Activated CD4-positive, alpha-beta T cell treated with anti-CD3 and anti-CD28 coated beads for 4 hours (primary cell): ENCODE measurements at regions not wholly inside any gene's neighbourhood (a gene's known extent, or its start where the extent isn't known, plus 50 kb on each side); places are given as distances from the start of the nearest gene placed in this dataset.
"Not testable (repeated sequence)": the region's sequence is repeated elsewhere in the genome, so short reads cannot be mapped to it uniquely, and the experiment has no call there.

Source experiments
- DNase-seq, 2 donors: peaks; one replicate each; pipeline ENCODE4 v3.0.0-alpha.2; 2020

GRCh38 chr1:229141271-229141670, 129.6 kb upstream of the RAB4A start:
- no peak for DNase-seq

DNA sequence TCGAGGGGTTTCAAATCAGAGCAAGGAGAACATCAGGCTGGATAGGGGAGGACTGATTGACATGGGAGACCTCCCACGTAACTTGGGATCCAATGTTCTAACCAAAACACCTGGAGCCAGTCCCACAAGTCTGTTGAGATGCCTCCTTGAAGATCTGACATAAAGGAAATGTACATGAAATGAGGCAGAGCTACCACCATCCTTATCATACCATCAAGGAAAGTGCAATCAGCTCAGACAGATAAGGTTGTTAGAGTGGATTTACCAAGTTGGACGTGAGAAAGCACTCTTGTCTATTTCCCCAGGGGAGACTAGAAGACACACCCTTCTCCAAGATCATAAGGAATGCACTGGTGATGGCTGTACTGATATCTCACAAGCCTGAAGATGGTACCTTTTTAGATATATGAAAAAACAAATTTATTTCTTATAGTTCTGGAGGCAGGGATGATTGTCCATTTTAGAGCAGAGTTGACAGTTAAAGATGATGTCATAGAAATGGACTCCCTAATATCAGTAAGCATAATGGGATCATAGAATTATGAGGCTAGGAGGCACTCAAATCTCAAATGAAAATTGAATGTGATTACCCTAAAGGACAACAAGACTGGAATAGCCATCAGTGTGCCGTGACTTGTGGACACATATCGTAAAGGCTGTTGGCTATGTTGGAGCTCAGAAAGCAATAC, 129.1 kb upstream of the RAB4A start:
- DNase-seq = no peak

- no peak for DNase-seq
These were observed 128.4 kb upstream of the RAB4A start for GRCh38 chr1:229142471-229142870.

DNA sequence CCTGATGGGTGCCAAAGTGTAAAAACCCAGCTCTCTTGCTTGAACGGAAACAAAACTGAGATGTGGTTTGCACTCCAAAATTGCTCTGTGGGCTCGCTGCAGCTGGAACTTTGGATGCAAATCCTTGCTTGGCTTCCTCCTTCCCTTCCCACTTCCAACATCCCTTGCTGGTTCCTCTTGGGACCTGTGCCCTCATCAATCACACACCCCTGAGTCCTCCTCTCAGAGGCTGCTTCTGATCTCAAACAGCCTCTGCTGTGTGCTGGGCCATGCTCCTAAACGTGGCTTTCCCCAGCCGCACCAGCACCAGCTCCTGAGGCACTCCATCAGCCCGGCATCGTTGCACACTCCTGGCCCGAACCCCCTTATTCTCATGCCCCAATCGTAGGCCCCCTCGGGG, 124.3 kb upstream of the RAB4A start:
- no peak for DNase-seq

DNA sequence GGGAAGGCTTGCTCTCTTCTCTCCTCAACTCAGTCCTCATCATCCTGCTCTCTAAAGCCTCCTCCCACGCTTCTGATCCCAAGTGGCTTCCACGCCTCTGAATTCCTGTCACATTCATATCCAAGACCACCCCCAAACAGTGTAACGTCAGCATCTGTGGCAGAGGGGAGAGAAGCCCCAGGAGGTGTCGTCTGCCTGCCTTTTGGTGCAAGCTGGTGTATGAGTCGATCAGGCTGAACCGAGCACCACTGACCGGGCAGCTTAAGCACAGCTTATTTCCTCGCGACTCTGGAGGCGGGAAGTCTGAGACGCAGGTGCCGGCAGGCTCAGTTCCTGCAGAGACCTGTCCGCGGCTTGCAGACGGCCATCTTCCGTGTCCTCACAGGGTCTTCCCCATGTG, 123.8 kb upstream of the RAB4A start:
- no peak for DNase-seq

- DNase-seq = no peak
These were observed 122.8 kb upstream of the RAB4A start for GRCh38 chr1:229148041-229148671.

GRCh38 chr1:229148743-229149142, 122.2 kb upstream of the RAB4A start:
- DNase-seq = no peak

GRCh38 chr1:229149435-229149834, 121.5 kb upstream of the RAB4A start:
- DNase-seq = no peak

- DNase-seq = no peak
These were observed 120.4 kb upstream of the RAB4A start for GRCh38 chr1:229150518-229150917.

DNA sequence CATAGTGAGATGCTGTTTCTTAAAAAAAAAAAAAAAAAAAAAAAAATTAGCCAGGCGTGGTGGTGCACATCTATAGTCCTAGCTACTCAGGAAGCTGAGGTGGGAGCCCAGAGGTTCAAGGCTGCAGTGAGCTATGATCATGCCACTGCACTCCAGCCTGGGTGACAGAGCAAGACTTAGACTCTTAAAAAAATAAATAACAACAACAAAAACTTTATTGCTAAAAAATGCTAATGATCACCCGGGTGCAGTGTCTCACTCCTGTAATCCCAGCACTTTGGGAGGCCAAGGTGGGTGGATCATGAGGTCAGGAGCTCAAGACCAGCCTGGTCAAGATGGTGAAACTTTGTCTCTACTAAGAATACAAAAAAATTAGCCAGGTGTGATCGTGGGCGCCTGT, 119.5 kb upstream of the RAB4A start:
- DNase-seq = not testable (repeated sequence)

GRCh38 chr1:229152311-229152710, 118.6 kb upstream of the RAB4A start:
- DNase-seq = no peak

GRCh38 chr1:229153955-229154548, 116.9 kb upstream of the RAB4A start:
- no peak for DNase-seq

- DNase-seq = no peak
These were observed 116.1 kb upstream of the RAB4A start for GRCh38 chr1:229154811-229155210.

DNA sequence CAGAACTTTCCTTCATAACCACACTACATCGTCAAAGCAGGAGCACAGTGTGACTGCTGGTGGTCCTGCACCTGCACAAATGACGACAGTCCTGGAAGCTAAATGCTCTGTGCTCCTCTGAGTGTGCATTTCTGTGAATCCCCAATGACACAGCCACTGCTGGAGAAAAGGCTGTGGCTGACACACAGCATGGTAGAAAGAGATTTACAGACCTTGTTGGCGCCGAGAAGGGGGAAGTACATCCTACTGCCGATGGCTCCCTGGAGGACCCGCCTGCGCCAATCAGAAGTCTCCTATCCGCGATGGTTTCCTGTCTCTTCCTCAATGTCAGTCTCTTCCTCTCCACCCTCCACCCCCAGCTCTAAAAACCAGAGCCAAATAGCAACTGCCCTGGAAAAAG, 115.4 kb upstream of the RAB4A start:
- peak; percentile 5 to 7 for DNase-seq

DNA sequence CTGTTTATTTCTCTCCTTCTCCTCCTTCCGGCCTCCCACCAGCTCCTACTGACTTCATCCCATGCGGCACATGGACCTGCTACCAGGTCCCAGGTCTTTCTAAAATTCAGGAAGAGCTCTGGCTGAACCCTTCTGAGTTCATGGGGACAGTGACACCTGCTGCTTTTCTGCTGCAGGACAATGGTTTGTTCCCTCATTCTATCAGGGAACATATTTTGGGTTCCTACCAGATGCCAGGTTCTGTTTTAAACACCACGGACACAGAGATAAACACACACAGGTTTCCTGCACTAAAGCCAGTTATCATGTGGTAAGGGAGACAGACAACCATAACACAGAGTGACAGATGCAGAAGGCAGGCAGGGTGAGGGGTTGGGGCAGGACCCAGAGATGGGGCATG, 114.0 kb upstream of the RAB4A start:
- no peak for DNase-seq

DNA sequence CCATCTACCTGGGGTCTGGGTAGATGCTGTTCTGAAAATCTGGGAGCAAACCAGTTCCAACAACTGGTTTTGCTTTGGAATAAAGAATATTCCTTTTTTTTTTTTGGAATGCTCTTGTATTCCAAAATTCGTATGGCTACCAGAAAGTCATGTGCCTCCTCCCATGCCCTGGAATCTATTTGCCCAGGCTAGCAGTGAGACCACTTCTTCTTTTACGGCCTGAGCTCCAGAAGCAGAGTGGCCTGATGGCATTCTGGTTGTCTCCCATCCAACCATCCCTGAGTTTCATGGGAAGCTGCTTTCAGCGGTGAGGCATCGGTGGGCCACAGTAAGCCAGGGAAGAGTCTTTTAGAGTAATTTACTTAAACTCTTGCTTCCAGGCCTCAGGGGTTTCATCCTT, 113.4 kb upstream of the RAB4A start:
- DNase-seq = no peak

- no peak for DNase-seq
These were observed 112.5 kb upstream of the RAB4A start for GRCh38 chr1:229158341-229158921.

DNA sequence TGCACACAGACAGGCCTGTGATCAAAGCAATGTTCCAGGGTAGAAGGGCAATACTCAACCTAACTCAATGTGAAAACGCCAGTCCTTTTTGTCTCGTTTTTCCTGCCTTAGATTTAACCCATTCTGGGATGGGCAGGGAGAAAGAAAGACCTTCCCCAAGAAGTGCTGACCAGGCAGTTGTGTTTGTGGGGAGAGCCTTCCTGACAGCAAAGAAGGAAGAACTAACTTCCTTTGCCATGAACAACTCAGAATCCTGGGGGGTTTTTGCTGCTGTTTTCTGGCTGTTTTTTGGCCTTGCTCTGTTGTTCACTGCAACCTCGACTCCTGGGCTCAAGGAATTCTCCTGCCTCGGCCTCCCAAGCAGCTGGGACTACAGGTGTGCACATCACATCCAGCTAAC, 112.0 kb upstream of the RAB4A start:
- no peak for DNase-seq

GRCh38 chr1:229159668-229160544, 111.0 kb upstream of the RAB4A start:
- no peak for DNase-seq

DNA sequence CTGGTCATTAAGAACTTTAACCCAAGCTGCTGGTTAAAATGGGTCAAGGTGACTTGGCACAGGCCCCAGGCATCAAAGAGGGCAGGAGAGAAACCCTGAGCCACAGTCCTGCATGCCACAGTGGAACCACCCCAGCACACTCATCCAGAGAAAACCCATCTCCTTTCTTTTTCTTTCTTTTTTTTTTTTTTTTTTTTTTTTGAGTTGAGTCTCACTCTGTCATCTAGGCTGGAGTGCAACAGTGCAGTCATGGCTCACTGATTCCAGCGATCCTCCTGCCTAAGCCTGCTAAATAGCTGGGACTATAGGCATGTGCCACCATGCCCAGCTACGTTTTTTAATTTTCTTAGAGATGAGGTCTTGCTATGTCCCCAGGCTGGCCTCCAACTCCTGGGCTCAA, 109.2 kb upstream of the RAB4A start:
- DNase-seq = no peak

DNA sequence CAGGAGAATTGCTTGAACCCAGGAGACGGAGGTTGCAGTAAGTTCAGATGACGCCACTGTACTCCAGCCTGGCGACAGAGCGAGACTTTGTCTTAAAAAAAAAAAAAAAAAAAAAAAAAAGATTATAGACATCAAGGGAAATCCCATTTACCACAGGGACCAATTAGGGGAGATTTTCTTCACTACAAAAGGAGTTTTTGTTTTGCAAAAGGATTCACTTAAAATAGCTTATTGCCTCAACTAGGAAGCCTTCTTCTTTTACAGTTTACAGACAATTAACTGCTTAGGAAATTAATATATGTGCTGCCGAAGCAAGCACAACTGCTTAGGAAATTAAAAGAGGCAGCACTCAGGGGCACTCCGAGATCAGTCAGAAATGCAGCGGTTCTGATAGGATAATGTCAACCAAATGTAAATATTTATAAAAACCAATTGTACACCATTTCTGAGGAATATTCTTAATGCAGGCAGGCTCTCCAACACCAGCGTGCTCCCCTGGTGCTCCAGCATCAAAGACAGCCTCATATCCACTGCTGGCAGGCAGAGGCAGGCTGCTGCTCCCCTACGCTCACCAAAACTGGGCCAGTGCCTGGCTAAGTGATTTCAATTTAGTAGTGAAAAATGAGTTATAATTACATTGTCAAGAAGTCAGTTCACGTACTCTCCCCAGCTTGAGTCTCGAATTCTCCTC, 107.9 kb upstream of the RAB4A start:
- DNase-seq = no peak

- no peak for DNase-seq
These were observed 106.6 kb upstream of the RAB4A start for GRCh38 chr1:229164348-229164747.
